ENCODE measurements at regions not wholly inside any gene's neighbourhood (a gene's known extent, or its start where the extent isn't known, plus 50 kb on each side); places are given as distances from the start of the nearest gene placed in this dataset.

- no peak for DNase-seq
Observed at GRCh38 chr13:31442571-31442970, 242.8 kb downstream of the B3GLCT start.

- DNase-seq = no peak
Observed at GRCh38 chr13:31444266-31444856, 244.6 kb downstream of the B3GLCT start.

DNA sequence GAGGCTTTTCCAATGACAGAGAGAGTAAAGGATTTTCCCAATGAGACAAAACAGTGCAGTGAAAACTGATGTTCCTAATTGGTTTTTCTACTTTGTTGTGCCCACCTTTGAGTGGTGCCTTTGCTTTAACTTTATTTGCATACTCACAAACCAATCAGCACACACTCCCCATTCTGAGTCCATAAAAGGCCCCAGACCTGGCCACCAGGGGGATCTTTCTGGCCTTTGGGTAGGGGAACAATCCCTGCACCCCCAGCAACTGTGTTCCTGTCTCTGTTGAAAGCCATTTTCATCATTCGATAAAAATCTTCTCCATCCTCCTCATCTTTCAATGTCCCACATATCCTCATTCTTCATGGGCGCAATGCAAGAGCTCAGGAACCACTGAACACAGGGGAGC lies 252.8 kb downstream of the B3GLCT start:
- no peak for DNase-seq

GRCh38 chr13:31455581-31455980 lies 255.8 kb downstream of the B3GLCT start:
- DNase-seq = no peak

- no peak for DNase-seq
Observed at GRCh38 chr13:31456056-31456455, 256.3 kb downstream of the B3GLCT start.

- no peak for DNase-seq
Observed at GRCh38 chr13:31460061-31460460, 260.3 kb downstream of the B3GLCT start.

- no peak for DNase-seq
Observed at GRCh38 chr13:31461923-31462322, 262.1 kb downstream of the B3GLCT start.

GRCh38 chr13:31462766-31463165 lies 263.0 kb downstream of the B3GLCT start:
- no peak for DNase-seq

GRCh38 chr13:31468114-31468902 lies 268.5 kb downstream of the B3GLCT start:
- DNase-seq = no peak

- DNase-seq = no peak
Observed at GRCh38 chr13:31469377-31469776, 269.6 kb downstream of the B3GLCT start.

GRCh38 chr13:31476266-31476665 lies 263.1 kb upstream of the RXFP2 start:
- DNase-seq = no peak

- no peak for DNase-seq
Observed at GRCh38 chr13:31476753-31477152, 262.6 kb upstream of the RXFP2 start.

DNA sequence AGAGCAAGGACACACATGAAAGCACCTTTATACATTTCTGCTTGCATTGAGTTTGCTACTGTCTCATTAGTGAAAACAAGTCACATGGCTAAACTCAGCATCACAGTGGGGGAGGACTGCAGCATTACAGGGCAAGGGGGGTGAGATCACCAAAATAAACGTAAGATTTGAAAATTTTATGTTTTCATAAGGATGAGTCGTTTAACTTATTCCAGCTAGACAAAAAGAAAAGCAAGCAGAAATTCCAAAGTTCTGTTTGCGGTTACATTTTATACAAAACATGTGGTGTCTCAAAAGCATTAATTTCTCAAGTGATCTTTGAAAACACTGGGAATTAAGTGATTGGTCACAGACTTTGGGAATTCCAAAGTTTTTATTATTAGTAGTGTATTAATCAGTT lies 261.4 kb upstream of the RXFP2 start:
- no peak for DNase-seq

- no peak for DNase-seq
Observed at GRCh38 chr13:31485183-31485582, 254.1 kb upstream of the RXFP2 start.

DNA sequence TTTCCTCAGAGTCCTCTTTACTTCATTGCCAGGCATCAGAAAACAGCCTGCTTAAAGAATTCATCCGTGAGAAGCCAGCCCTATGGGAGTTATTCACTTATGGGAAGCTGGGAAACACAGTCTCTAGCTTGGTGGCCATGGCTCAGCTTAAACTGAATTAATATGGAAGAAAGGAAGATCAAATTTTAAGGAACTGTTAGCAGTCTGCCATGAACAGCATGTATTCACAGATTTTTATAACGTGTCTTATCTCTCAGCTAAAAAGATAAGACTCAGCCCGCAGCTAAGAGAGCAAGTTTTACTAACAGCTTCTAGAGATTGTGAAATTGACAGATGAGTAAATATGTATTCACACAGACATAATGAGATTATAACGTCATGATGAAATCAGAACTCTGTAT lies 253.7 kb upstream of the RXFP2 start:
- DNase-seq = no peak

GRCh38 chr13:31495336-31495735 lies 244.0 kb upstream of the RXFP2 start:
- no peak for DNase-seq

DNA sequence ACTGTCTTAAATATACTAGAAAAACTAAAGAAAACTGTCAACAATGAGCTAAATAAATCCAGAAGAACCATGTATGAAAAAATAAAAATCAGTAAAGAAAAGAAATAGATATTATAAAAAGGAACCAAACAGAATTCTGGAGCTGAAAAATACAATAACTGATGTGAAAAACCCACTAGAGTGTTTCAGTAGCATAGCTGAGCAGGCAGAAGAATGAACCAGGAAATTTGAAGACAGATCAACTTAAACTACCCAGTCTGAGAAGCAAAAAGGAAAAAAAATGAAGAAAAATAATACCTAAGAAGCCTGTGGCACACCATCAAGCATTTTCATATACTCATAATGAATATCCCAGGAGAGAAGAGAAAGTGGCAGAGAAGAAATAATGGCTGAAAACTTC lies 240.1 kb upstream of the RXFP2 start:
- DNase-seq = no peak

- DNase-seq = no peak
Observed at GRCh38 chr13:31503626-31504025, 235.7 kb upstream of the RXFP2 start.

DNA sequence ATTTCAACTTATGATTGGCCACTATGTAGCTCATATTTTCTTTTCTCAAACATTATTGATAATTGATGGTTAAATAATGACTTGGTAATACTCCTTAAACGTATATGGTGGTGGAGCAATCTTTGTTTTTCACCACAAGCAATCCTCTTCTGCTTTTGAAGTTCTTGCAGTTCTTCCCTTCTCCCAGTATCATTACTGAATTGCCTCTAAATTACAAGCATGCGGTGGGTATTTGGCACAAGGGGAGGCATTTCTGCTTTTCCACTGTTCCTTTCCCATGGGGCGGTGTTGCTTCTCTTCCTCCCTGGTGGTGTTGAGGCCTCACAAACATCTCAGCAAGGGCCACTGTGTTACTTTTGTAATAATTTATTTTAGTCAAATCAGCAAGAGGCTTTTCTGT lies 234.4 kb upstream of the RXFP2 start:
- no peak for DNase-seq

DNA sequence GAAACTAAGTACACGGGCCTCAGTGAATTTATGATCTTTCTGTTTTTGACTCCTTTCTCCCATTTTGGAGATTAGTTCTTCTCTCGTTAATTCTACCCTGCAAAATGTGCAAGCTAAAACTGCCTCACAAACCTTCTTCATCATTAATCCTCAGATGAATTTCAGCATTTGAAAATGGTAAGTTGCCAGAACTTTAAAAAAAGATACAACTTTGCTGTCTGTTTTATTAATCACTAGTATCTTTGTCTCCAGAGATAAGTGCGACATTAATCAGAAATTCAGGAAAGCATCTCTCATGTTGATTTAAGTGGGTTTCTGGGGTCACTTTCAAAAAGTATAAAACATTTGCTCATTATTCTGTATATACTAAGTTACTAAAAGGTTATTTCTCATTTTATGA lies 227.0 kb upstream of the RXFP2 start:
- DNase-seq = no peak

- no peak for DNase-seq
Observed at GRCh38 chr13:31514932-31515331, 224.4 kb upstream of the RXFP2 start.

DNA sequence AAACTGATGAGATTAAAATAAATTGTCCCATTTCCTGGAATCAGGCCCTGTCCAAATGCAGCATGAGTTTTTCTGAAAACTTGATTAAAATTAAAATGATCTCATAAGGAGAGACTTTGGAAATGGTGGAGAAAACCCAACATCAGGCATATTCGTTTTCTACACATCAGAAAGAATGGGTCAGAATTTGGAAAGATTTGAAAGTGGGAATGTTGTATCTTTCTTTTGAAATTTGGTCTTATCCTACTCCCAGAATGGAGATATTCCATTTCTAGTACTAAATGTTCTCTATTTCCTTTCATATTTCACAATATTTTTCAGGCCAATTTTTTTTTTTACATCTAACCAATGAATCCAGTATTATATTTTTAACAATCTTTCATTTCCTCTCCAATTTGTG lies 223.9 kb upstream of the RXFP2 start:
- no peak for DNase-seq

DNA sequence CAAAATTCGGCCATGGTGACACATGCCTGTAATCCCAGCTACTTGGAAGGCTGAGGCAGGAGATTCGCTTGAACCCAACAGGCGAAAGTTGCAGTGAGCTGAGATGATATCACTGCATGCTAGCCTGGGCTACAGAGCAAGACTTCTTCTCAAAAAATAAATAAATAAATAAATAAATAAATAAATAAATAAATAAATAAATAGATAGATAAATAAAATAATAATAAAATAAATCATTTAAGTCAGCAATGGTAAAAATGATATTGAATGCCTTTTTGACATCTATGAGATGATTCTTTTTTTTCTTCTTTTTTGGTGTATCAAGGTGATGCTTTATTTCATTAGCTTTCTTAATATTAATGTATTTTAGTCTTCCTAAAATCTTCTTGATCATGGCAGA lies 221.7 kb upstream of the RXFP2 start:
- DNase-seq = no peak

DNA sequence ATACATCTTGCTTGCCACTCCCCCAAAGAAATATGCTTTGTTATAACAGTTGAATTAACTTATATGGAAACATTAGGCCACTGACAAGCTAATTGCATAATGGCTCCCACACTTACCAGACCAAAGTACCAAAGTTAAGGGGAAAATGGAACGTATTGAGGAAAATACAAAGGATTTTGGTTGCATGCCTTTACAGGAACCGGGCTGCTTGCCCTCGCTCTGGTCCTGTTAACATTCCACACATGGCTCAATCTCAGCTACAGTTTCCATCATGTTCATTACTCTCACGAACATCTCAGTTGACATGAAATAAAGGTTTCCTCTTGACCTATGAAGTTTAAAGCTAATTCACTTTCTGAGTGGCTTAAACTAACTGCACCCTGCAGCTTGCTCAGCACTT lies 220.7 kb upstream of the RXFP2 start:
- DNase-seq = no peak

DNA sequence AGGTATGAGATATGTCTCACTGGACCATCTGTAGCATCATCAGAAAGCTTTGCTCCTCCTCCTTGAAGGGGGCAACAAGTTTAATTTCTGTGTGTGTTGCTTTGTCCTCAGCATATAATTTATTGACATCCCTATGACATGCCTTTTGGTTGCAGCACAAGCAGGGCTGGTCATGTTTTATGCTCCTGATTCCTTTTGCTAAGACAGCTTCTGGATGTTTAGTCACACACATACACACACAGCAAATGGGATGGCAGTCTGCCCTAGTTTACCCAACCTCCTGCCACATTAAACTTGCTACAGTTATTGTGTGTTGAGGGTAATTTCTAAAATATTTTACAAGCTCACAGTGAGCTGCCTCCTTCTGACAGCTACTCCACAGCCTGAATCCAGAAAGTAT lies 217.9 kb upstream of the RXFP2 start:
- DNase-seq = no peak
